ENCODE measurements at regions not wholly inside any gene's neighbourhood (a gene's known extent, or its start where the extent isn't known, plus 50 kb on each side); places are given as distances from the start of the nearest gene placed in this dataset.

- no peak for DNase-seq
Observed at GRCh38 chr10:21195252-21195651, 298.1 kb upstream of the NEBL start.

GRCh38 chr10:21194510-21194993 is 297.4 kb upstream of the NEBL start:
- no peak for DNase-seq

GRCh38 chr10:21193196-21193595 is 296.1 kb upstream of the NEBL start:
- DNase-seq, result no peak

- DNase-seq, result no peak
Observed at GRCh38 chr10:21191512-21191911, 294.4 kb upstream of the NEBL start.

- DNase-seq, result no peak
Observed at GRCh38 chr10:21184984-21185383, 287.9 kb upstream of the NEBL start.

- DNase-seq, result no peak
Observed at GRCh38 chr10:21184216-21184615, 287.1 kb upstream of the NEBL start.

- no peak for DNase-seq
Observed at GRCh38 chr10:21183025-21183424, 285.9 kb upstream of the NEBL start.

- no peak for DNase-seq
Observed at GRCh38 chr10:21181451-21181850, 284.3 kb upstream of the NEBL start.

GRCh38 chr10:21180604-21181003 is 283.5 kb upstream of the NEBL start:
- no peak for DNase-seq

GRCh38 chr10:21176934-21177480 is 279.9 kb upstream of the NEBL start:
- no peak for DNase-seq

GRCh38 chr10:21175797-21176196 is 278.7 kb upstream of the NEBL start:
- no peak for DNase-seq

GRCh38 chr10:21174715-21175495 is 277.8 kb upstream of the NEBL start:
- DNase-seq, result no peak

- no peak for DNase-seq
Observed at GRCh38 chr10:21173802-21174714, 276.9 kb upstream of the NEBL start.

GRCh38 chr10:21172930-21173801 is 276.1 kb upstream of the NEBL start:
- no peak for DNase-seq

- DNase-seq, result no peak
Observed at GRCh38 chr10:21172542-21172929, 275.4 kb upstream of the NEBL start.

- DNase-seq, result no peak
Observed at GRCh38 chr10:21171936-21172541, 274.9 kb upstream of the NEBL start.

- no peak for DNase-seq
Observed at GRCh38 chr10:21171197-21171935, 274.3 kb upstream of the NEBL start.

- DNase-seq, result no peak
Observed at GRCh38 chr10:21170216-21170615, 273.1 kb upstream of the NEBL start.

GRCh38 chr10:21169271-21169670 is 272.2 kb upstream of the NEBL start:
- DNase-seq, result no peak

GRCh38 chr10:21167288-21168010 is 270.3 kb upstream of the NEBL start:
- DNase-seq, result no peak
